OCI-LY7 (cell line): ENCODE measurements at regions not wholly inside any gene's neighbourhood (a gene's known extent, or its start where the extent isn't known, plus 50 kb on each side); places are given as distances from the start of the nearest gene placed in this dataset.

ENCODE experiments used
- BruUV-seq: library from RNA; stranded (reverse); fragments of 400-500 nt; replicated peaks from 2 replicates; lab custom pipeline; 2021; lab: Mats Ljungman, UMichigan
- CTCF ChIA-PET: fragments of 300-600 bp; sonication (Branson Sonifier 250); formaldehyde crosslinking; loops from one replicate; lab custom pipeline; 2022; ENCODE audit warnings: antibody characterized with exemption; ENCODE audit not compliant: unreplicated experiment; lab: Charles Lee
- POLR2A ChIA-PET: fragments of 300-600 bp; sonication (Branson Sonifier 250); formaldehyde crosslinking; loops from one replicate; lab custom pipeline; 2022; ENCODE audit warnings: antibody characterized with exemption; lab: Charles Lee
- DNase-seq: peaks from one replicate; pipeline ENCODE4 v3.0.0-alpha.2; 2015; ENCODE audit warnings: low spot score
- H2AFZ ChIP-seq: fragments of 200-600 bp; sonication (generic), shearing (Covaris generic); 2 replicates; pipeline ENCODE4 v1.6.1; 2014; ENCODE audit warnings: mild to moderate bottlenecking, antibody characterized with exemption, low read length, moderate library complexity
- H3K27ac ChIP-seq: fragments of 200-600 bp; sonication (generic); 2 replicates; pipeline ENCODE4 v1.5.1; 2014; ENCODE audit warnings: mixed run types, low read depth, mild to moderate bottlenecking, moderate library complexity, low read length, inconsistent platforms; ENCODE audit not compliant: poor library complexity, severe bottlenecking
- H3K36me3 ChIP-seq: fragments of 200-600 bp; sonication (generic); 2 replicates; pipeline ENCODE4 v1.6.1; 2014; ENCODE audit warnings: mild to moderate bottlenecking, antibody characterized with exemption, low read length, moderate library complexity, mixed read lengths; ENCODE audit not compliant: insufficient read depth
- H3K4me1 ChIP-seq: fragments of 200-600 bp; sonication (generic); 2 replicates; pipeline ENCODE4 v1.5.1; 2014; ENCODE audit warnings: mild to moderate bottlenecking, low read length; ENCODE audit not compliant: insufficient read depth, poor library complexity, severe bottlenecking
- H3K4me2 ChIP-seq: fragments of 200-600 bp; sonication (generic); 2 replicates; pipeline ENCODE4 v1.6.1; 2014; ENCODE audit warnings: mild to moderate bottlenecking, low read length
- H3K4me3 ChIP-seq: fragments of 200-600 bp; sonication (generic); 2 replicates; pipeline ENCODE4 v1.5.1; 2014; ENCODE audit warnings: mild to moderate bottlenecking, low read depth, low read length; ENCODE audit not compliant: poor library complexity, severe bottlenecking
- H3K79me2 ChIP-seq: fragments of 200-600 bp; sonication (generic); 2 replicates; pipeline ENCODE4 v1.6.1; 2016; ENCODE audit warnings: low read depth, mild to moderate bottlenecking, low read length, moderate library complexity, mixed read lengths; ENCODE audit not compliant: insufficient read depth
- H3K9me2 ChIP-seq: fragments of 200-600 bp; sonication (generic); 2 replicates; pipeline ENCODE4 v1.6.1; 2016; ENCODE audit warnings: mild to moderate bottlenecking, low read length, mixed read lengths; ENCODE audit not compliant: insufficient read depth
- H3K9me3 ChIP-seq: fragments of 200-600 bp; sonication (generic); 2 replicates; pipeline ENCODE4 v1.6.1; 2014; ENCODE audit warnings: mild to moderate bottlenecking, mixed run types, low read length, mixed read lengths
- H4K20me1 ChIP-seq: fragments of 200-600 bp; sonication (generic); 2 replicates; pipeline ENCODE4 v1.6.1; 2014; ENCODE audit warnings: mild to moderate bottlenecking, antibody characterized with exemption, low read length, moderate library complexity, mixed read lengths; ENCODE audit not compliant: insufficient read depth
- EZH2phosphoT487 ChIP-seq: fragments of 200-600 bp; sonication (generic); IDR thresholded peaks from 2 replicates; pipeline ENCODE4 v1.6.1; 2018; ENCODE audit warnings: low read depth, borderline replicate concordance, mild to moderate bottlenecking, mixed run types, antibody characterized with exemption, low read length, moderate library complexity, mixed read lengths
- intact Hi-C: fragments of 100-400 bp; cut with micrococcal nuclease; formaldehyde crosslinking; loops from one replicate; pipeline ENCODE4 v1.10.0; 2022; ENCODE audit not compliant: unreplicated experiment
- TF ChIP-seq, protein P1 (sequence below): fragments of 200-600 bp; sonication (generic); conservative IDR thresholded peaks from 2 replicates; pipeline ENCODE4 v1.5.1; 2014; ENCODE audit warnings: mild to moderate bottlenecking, antibody characterized with exemption, low read length, moderate library complexity, mixed read lengths

- Histone ChIP-seq H3K4me2 (no peak overlapping the region), H2AFZ (no peak overlapping the region), H3K9me2 (no peaks in the 10 kb centered on the region), H3K9me3 (no peaks in the 10 kb centered on the region), H3K4me3 (no peak overlapping the region), H3K36me3 (no peaks in the 10 kb centered on the region), H4K20me1 (no peaks in the 10 kb centered on the region), H3K79me2 (no peaks in the 10 kb centered on the region), H3K4me1 (no peaks in the 10 kb centered on the region), H3K27ac (no peak overlapping the region)
- no peak for DNase-seq
- TF ChIP-seq EZH2phosphoT487, result no peak
- TF ChIP-seq, protein P1, sequence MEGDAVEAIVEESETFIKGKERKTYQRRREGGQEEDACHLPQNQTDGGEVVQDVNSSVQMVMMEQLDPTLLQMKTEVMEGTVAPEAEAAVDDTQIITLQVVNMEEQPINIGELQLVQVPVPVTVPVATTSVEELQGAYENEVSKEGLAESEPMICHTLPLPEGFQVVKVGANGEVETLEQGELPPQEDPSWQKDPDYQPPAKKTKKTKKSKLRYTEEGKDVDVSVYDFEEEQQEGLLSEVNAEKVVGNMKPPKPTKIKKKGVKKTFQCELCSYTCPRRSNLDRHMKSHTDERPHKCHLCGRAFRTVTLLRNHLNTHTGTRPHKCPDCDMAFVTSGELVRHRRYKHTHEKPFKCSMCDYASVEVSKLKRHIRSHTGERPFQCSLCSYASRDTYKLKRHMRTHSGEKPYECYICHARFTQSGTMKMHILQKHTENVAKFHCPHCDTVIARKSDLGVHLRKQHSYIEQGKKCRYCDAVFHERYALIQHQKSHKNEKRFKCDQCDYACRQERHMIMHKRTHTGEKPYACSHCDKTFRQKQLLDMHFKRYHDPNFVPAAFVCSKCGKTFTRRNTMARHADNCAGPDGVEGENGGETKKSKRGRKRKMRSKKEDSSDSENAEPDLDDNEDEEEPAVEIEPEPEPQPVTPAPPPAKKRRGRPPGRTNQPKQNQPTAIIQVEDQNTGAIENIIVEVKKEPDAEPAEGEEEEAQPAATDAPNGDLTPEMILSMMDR, result no peak
- ChIA-PET CTCF (no interaction called here), POLR2A (no interaction called here)
- no TSS peak for BruUV-seq
- intact Hi-C loops, result no loop called here
Observed at GRCh38 chr16:85341972-85342695, 229.9 kb upstream of the CIBAR2 start.

DNA sequence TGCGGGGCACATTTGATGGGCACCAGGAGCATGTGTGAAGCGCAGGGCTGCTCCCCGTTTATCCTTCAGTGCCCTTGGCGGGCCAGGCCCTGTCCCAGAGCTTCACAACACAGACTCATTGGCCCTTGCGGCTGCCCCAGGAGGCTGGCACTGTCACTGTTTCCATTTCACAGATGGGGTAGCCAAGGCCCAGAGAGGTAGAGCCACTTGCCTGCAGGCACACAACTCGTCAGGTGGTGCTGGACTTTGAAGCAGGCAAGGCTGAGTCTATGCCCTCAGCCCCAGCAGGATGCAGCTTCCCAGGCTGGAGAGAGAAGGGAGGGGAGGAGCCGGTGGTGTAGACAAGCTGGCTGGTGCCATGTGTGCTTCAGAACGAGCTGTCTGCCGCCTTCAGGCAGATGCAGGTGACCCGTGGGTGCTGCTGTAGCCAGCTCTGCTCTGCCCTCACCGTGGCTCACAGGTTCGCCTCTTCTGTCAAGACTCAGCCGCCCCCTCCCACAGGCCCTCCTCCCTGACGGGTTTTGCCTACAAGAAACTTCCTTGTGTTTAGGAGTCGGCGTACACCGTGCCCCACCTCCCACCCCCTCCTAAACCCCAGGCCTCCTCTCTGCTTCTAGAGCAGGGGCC is 232.3 kb upstream of the CIBAR2 start:
- Histone ChIP-seq H4K20me1 (no peaks in the 10 kb centered on the region), H3K4me1 (no peaks in the 10 kb centered on the region), H3K9me3 (no peaks in the 10 kb centered on the region), H3K4me3 (no peak overlapping the region), H3K27ac (no peak overlapping the region), H3K9me2 (no peaks in the 10 kb centered on the region), H3K4me2 (no peak overlapping the region), H2AFZ (no peak overlapping the region), H3K79me2 (no peaks in the 10 kb centered on the region), H3K36me3 (no peaks in the 10 kb centered on the region)
- POLR2A ChIA-PET, result interaction anchor here (0.8 kb wide), 1 partner anchor 19 kb away, joined by 3 read pairs; no protein-coding TSS in a partner anchor
- BruUV-seq, result no TSS peak
- no peak for DNase-seq
- TF ChIP-seq, protein P1, result no peak
- TF ChIP-seq EZH2phosphoT487, result no peak
- CTCF ChIA-PET, result no interaction called here
- intact Hi-C loops, result no loop called here

DNA sequence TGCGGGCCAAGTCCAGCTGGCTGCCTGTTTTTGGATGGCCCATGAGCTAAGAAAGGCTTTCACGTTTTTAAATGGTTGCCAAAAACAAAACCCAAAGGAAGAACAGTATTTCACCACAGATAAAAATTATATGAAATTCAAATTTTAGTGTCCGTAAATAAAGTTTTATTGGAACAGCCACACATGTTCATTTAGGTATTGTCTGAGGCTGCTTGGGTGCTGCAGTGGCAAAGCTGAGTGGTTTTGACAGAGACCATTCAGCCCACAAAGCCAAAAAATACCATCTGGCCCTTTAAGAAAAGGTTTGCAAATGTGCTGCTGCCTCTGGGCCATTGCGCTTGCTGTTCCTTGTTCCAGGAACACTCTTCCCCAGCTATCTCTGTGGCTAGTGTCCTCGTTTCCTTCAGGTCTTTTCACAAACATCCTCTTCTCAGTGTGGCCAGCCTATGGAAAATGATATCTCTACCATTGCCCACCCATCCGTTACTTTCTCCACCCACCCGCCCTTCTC is 232.9 kb upstream of the CIBAR2 start:
- POLR2A ChIA-PET, result no interaction called here
- no peak for DNase-seq
- Histone ChIP-seq H2AFZ (no peak overlapping the region), H4K20me1 (no peaks in the 10 kb centered on the region), H3K27ac (no peak overlapping the region), H3K4me2 (no peak overlapping the region), H3K4me1 (no peaks in the 10 kb centered on the region), H3K9me3 (no peaks in the 10 kb centered on the region), H3K36me3 (no peaks in the 10 kb centered on the region), H3K4me3 (no peak overlapping the region), H3K79me2 (no peaks in the 10 kb centered on the region), H3K9me2 (no peaks in the 10 kb centered on the region)
- intact Hi-C loops, result no loop called here
- TF ChIP-seq, protein P1, result no peak
- TF ChIP-seq EZH2phosphoT487, result no peak
- no TSS peak for BruUV-seq
- CTCF ChIA-PET, result no interaction called here
